ENCODE measurements at regions not wholly inside any gene's neighbourhood (a gene's known extent, or its start where the extent isn't known, plus 50 kb on each side); places are given as distances from the start of the nearest gene placed in this dataset.

GRCh38 chr2:18821431-18821830 lies 232.1 kb upstream of the NT5C1B start:
- TF ChIP-seq, protein P1, sequence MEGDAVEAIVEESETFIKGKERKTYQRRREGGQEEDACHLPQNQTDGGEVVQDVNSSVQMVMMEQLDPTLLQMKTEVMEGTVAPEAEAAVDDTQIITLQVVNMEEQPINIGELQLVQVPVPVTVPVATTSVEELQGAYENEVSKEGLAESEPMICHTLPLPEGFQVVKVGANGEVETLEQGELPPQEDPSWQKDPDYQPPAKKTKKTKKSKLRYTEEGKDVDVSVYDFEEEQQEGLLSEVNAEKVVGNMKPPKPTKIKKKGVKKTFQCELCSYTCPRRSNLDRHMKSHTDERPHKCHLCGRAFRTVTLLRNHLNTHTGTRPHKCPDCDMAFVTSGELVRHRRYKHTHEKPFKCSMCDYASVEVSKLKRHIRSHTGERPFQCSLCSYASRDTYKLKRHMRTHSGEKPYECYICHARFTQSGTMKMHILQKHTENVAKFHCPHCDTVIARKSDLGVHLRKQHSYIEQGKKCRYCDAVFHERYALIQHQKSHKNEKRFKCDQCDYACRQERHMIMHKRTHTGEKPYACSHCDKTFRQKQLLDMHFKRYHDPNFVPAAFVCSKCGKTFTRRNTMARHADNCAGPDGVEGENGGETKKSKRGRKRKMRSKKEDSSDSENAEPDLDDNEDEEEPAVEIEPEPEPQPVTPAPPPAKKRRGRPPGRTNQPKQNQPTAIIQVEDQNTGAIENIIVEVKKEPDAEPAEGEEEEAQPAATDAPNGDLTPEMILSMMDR (IDR thresholded peaks at IDR 0.05): no peak
- no peak for TF ChIP-seq POLR2A (IDR thresholded peaks at IDR 0.05)
